MCF 10A (cell line): ENCODE measurements at regions not wholly inside any gene's neighbourhood (a gene's known extent, or its start where the extent isn't known, plus 50 kb on each side); places are given as distances from the start of the nearest gene placed in this dataset.

ENCODE experiments used
- BruUV-seq: library from RNA; stranded (reverse); fragments of 400-500 nt; replicated peaks from 2 replicates; lab custom pipeline; 2021; lab: Mats Ljungman, UMichigan
- CTCF ChIA-PET: fragments of 300-600 bp; sonication (Branson Sonifier 250); formaldehyde crosslinking; extraction: SDS; loops from one replicate; lab custom pipeline; 2021; ENCODE audit warnings: antibody characterized with exemption, inconsistent platforms; lab: Yijun Ruan, JAX
- POLR2A ChIA-PET: fragments of 300-600, 350-650 bp; sonication (Branson Sonifier 250); formaldehyde crosslinking; extraction: SDS; loops from one replicate; lab custom pipeline; 2020; ENCODE audit warnings: antibody characterized with exemption, inconsistent platforms; lab: Yijun Ruan, JAX
- DNase-seq: peaks from one replicate; pipeline ENCODE4 v3.0.0-alpha.2; 2018; ENCODE audit not compliant: unreplicated experiment
- H3K27ac Mint-ChIP-seq: one replicate; pipeline ENCODE4 v1.8.0; 2022; ENCODE audit warnings: mild to moderate bottlenecking, low read depth, mixed read lengths; ENCODE audit not compliant: unreplicated experiment
- H3K27me3 Mint-ChIP-seq: one replicate; pipeline ENCODE4 v1.8.0; 2022; ENCODE audit warnings: mixed read lengths; ENCODE audit not compliant: insufficient read depth, unreplicated experiment
- H3K36me3 Mint-ChIP-seq: one replicate; pipeline ENCODE4 v1.8.0; 2022; ENCODE audit warnings: mild to moderate bottlenecking, moderate library complexity, mixed read lengths; ENCODE audit not compliant: insufficient read depth, unreplicated experiment
- H3K4me1 Mint-ChIP-seq: one replicate; pipeline ENCODE4 v1.8.0; 2022; ENCODE audit warnings: mixed read lengths; ENCODE audit not compliant: insufficient read depth, unreplicated experiment
- H3K4me3 Mint-ChIP-seq: one replicate; pipeline ENCODE4 v1.8.0; 2022; ENCODE audit warnings: mild to moderate bottlenecking, moderate library complexity, mixed read lengths; ENCODE audit not compliant: unreplicated experiment
- H3K9me3 Mint-ChIP-seq: one replicate; pipeline ENCODE4 v1.8.0; 2022; ENCODE audit warnings: mixed read lengths; ENCODE audit not compliant: unreplicated experiment
- CTCF ChIP-seq: fragments of 200-600 bp; IDR thresholded peaks from one replicate; pipeline ENCODE4 v1.8.0; 2022; ENCODE audit warnings: antibody characterized with exemption, mild to moderate bottlenecking; ENCODE audit not compliant: unreplicated experiment
- intact Hi-C: fragments of 100-400 bp; cut with micrococcal nuclease; formaldehyde crosslinking; loops from 2 replicates; pipeline ENCODE4 v1.14.1; 2022

- POLR2A ChIA-PET, result interaction anchor here (3.3 kb wide), 1 partner anchor 13 kb away, joined by 19 read pairs; no protein-coding TSS in a partner anchor
- intact Hi-C loops, result no loop called here
- BruUV-seq, result no TSS peak
- Mint-ChIP-seq H3K4me3 (no peak overlapping the region), H3K9me3 (peaks cover 13% of the 10 kb centered on the region), H3K27me3 (no peaks in the 10 kb centered on the region), H3K4me1 (peaks cover 33% of the 10 kb centered on the region), H3K36me3 (peaks cover 6% of the 10 kb centered on the region), H3K27ac (no peak overlapping the region)
- no peak for DNase-seq
- TF ChIP-seq CTCF, result no peak
- CTCF ChIA-PET, result interaction anchor here (0.6 to 1.0 kb wide), 8 partner anchors 9 to 586 kb away, joined by 3 to 7 read pairs (median 4); no protein-coding TSS in a partner anchor
These were observed 271.4 kb upstream of the NR5A2 start for GRCh38 chr1:199756066-199756465.

- TF ChIP-seq CTCF, result no peak
- intact Hi-C loops, result loop anchor here (2.0 kb wide), 1 partner anchor 16 kb away; no protein-coding TSS in a partner anchor
- H3K36me3 Mint-ChIP-seq, result peaks cover 6% of the 10 kb centered on the region
- H3K9me3 Mint-ChIP-seq, result peaks cover 5% of the 10 kb centered on the region
- CTCF ChIA-PET, result interaction anchor here (0.7 to 1.9 kb wide), 2 partner anchors 39 to 74 kb away, joined by 3 to 8 read pairs; no protein-coding TSS in a partner anchor
- DNase-seq, result peak; percentile 67
- H3K4me3 Mint-ChIP-seq, result peak overlapping the region; percentile 51
- H3K4me1 Mint-ChIP-seq, result peaks cover 33% of the 10 kb centered on the region
- no peaks in the 10 kb centered on the region for H3K27me3 Mint-ChIP-seq
- peak overlapping the region; percentile 85 for H3K27ac Mint-ChIP-seq
- POLR2A ChIA-PET, result interaction anchor here (0.6 to 3.3 kb wide), 7 partner anchors 9 to 1989 kb away, joined by 3 to 19 read pairs (median 3); no protein-coding TSS in a partner anchor
- BruUV-seq, result TSS peak; percentile 86
These were observed 268.8 kb upstream of the NR5A2 start for GRCh38 chr1:199758626-199759255.

GRCh38 chr1:199759268-199759730 is 268.2 kb upstream of the NR5A2 start:
- H3K27me3 Mint-ChIP-seq, result no peaks in the 10 kb centered on the region
- peaks cover 5% of the 10 kb centered on the region for H3K9me3 Mint-ChIP-seq
- peaks cover 32% of the 10 kb centered on the region for H3K4me1 Mint-ChIP-seq
- peaks cover 6% of the 10 kb centered on the region for H3K36me3 Mint-ChIP-seq
- peak overlapping the region; percentile 51 for H3K4me3 Mint-ChIP-seq
- intact Hi-C loops, result loop anchor here (2.0 kb wide), 1 partner anchor 16 kb away; no protein-coding TSS in a partner anchor
- TF ChIP-seq CTCF, result no peak
- CTCF ChIA-PET, result interaction anchor here (0.7 to 1.9 kb wide), 3 partner anchors 13 to 75 kb away, joined by 3 to 8 read pairs (median 6); no protein-coding TSS in a partner anchor
- H3K27ac Mint-ChIP-seq, result peak overlapping the region; percentile 85
- POLR2A ChIA-PET, result interaction anchor here (0.6 to 3.3 kb wide), 7 partner anchors 9 to 1989 kb away, joined by 3 to 19 read pairs (median 4); no protein-coding TSS in a partner anchor
- DNase-seq, result peak; percentile 95
- no TSS peak for BruUV-seq

- no peak overlapping the region for H3K4me3 Mint-ChIP-seq
- no peak for DNase-seq
- POLR2A ChIA-PET, result interaction anchor here (1.0 to 1.4 kb wide), 3 partner anchors 8 to 12 kb away, joined by 4 to 6 read pairs (median 4); no protein-coding TSS in a partner anchor
- intact Hi-C loops, result no loop called here
- peaks cover 23% of the 10 kb centered on the region for H3K4me1 Mint-ChIP-seq
- H3K9me3 Mint-ChIP-seq, result peaks cover 16% of the 10 kb centered on the region
- peak overlapping the region; percentile 4 for H3K27ac Mint-ChIP-seq
- H3K36me3 Mint-ChIP-seq, result peaks cover under 1% of the 10 kb centered on the region
- BruUV-seq, result no TSS peak
- TF ChIP-seq CTCF, result no peak
- CTCF ChIA-PET, result interaction anchor here (0.6 to 1.0 kb wide), 2 partner anchors 21 to 1409 kb away, joined by 3 read pairs; no protein-coding TSS in a partner anchor
- no peaks in the 10 kb centered on the region for H3K27me3 Mint-ChIP-seq
These were observed 264.9 kb upstream of the NR5A2 start for GRCh38 chr1:199762572-199762971.
